Aorta (tissue), 5 donors: ENCODE measurements at regions not wholly inside any gene's neighbourhood (a gene's known extent, or its start where the extent isn't known, plus 50 kb on each side); places are given as distances from the start of the nearest gene placed in this dataset.

ENCODE experiments used
- ATAC-seq: fragments of 200-7000 bp; cut with Tn5 transposase; one replicate; pipeline ENCODE4 v1.9.1; 2022; ENCODE audit warnings: moderate library complexity; ENCODE audit not compliant: low FRiP score
- DNase-seq, 2 donors: peaks; one replicate each; pipeline ENCODE4 v3.0.0-alpha.2; 2020
- H3K27ac ChIP-seq, 2 donors: one replicate each; pipeline ENCODE4 v1.5.1; 2013; ENCODE audit warnings: low read length in 2 of 2, mild to moderate bottlenecking in 2 of 2, moderate library complexity in 2 of 2, control low read depth in 1 of 2, inconsistent platforms in 1 of 2, low read depth in 1 of 2
- H3K27me3 ChIP-seq, 2 donors: one replicate each; pipeline ENCODE4 v1.6.1; 2013; ENCODE audit warnings: control low read depth in 1 of 2, low read length in 1 of 2, mild to moderate bottlenecking in 1 of 2, moderate library complexity in 1 of 2; ENCODE audit not compliant: insufficient read depth in 2 of 2, control insufficient read depth in 1 of 2
- H3K36me3 ChIP-seq, 2 donors: one replicate each; pipeline ENCODE4 v1.6.1; 2013; ENCODE audit warnings: control low read depth in 1 of 2, low read length in 1 of 2, mild to moderate bottlenecking in 1 of 2; ENCODE audit not compliant: insufficient read depth in 2 of 2, control insufficient read depth in 1 of 2
- H3K4me1 ChIP-seq, 2 donors: one replicate each; pipeline ENCODE4 v1.6.1; 2013; ENCODE audit warnings: low read length in 2 of 2, control low read depth in 1 of 2, mild to moderate bottlenecking in 1 of 2, moderate library complexity in 1 of 2; ENCODE audit not compliant: insufficient read depth in 2 of 2, control insufficient read depth in 1 of 2
- H3K4me3 ChIP-seq, 2 donors: one replicate each; pipeline ENCODE4 v1.5.1; 2013; ENCODE audit warnings: low read length in 2 of 2, control low read depth in 1 of 2, mild to moderate bottlenecking in 1 of 2
- H3K9me3 ChIP-seq: one replicate; pipeline ENCODE4 v1.6.1; 2013; ENCODE audit warnings: mild to moderate bottlenecking, low read length; ENCODE audit not compliant: control insufficient read depth
- WGBS, 2 donors: extraction: QIAGEN DNeasy Blood & Tissue Kit; methylation state at CpG; one replicate each; pipeline ENCODE4 v1.1.7; 2013; 5-methylcytosine and 5-hydroxymethylcytosine counted together
- intact Hi-C, 2 donors: fragments of 100-400 bp; cut with DNase I; formaldehyde crosslinking; loops; one replicate each; pipeline versions ENCODE4 v1.14.2 to v1.15.0; 2022
- donor health status: healthy with polysubstance abuse.
- donor health status: Bipolar disorder and iron deficiency.
- donor health status: DM: no; HTN: no; CAD: no.
- donor health status: DM: no; HTN: no; CAD: no.
- donor health status: DM: yes; HTN: yes; CAD: no.

DNA sequence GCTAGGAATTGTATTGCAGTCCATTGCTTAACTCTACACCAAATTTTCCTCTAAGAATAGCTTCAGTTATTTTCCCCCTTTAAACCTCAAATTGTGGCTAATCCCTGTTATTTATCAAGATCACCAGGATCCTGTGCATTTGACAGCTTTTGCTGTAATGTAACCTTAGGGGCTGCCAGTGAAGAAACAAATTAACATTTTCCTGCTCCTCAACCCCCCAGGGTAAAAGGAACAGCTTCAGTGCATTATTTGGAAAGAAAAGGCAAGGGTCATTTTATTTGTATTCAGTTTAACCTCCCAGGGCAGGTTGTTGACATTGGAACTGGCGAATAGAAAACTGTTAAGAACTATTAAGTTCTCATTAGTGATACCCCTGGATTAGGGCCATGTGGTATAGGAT, 57.0 kb downstream of the PCDH20 start:
- intact Hi-C loops, result no loop called here
- H3K27ac ChIP-seq, result no peak overlapping the region
- DNase-seq, result no peak
- H3K4me3 ChIP-seq, result no peak overlapping the region
- no peaks in the 10 kb centered on the region for H3K9me3 ChIP-seq
- H3K36me3 ChIP-seq, result no peaks in the 10 kb centered on the region
- ATAC-seq, result no peak
- H3K27me3 ChIP-seq, result no peaks in the 10 kb centered on the region
- no peaks in the 10 kb centered on the region for H3K4me1 ChIP-seq
- WGBS, 2 donors, result 17 to 43% methylated on average over 1 of the region's 1 CpG

DNA sequence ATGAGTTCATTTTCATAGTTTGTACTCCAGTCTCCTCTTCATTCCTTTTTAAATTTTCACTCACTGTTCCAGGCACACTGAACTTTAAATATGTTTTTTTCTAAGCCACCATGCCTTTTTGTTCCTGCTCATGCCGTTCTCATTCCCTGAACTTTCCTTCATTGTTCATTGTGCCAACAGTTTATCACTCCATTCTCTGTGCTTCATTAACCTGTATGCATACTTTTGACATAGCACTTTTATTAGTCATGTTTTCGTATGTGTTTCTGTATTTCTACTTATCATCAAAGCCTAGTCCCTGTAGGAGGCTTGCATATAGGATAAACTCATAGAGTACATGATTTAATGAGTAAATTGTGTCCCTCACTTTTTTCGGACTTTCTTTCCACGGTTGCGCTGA, 65.3 kb downstream of the PCDH20 start:
- Histone ChIP-seq H3K4me1 (no peaks in the 10 kb centered on the region), H3K4me3 (no peak overlapping the region), H3K27ac (no peak overlapping the region), H3K9me3 (no peaks in the 10 kb centered on the region), H3K36me3 (no peaks in the 10 kb centered on the region), H3K27me3 (no peaks in the 10 kb centered on the region)
- 77 to 78% methylated on average over 5 of the region's 5 CpGs for WGBS, 2 donors
- DNase-seq (no peak), ATAC-seq (no peak)
- intact Hi-C loops, result no loop called here

DNA sequence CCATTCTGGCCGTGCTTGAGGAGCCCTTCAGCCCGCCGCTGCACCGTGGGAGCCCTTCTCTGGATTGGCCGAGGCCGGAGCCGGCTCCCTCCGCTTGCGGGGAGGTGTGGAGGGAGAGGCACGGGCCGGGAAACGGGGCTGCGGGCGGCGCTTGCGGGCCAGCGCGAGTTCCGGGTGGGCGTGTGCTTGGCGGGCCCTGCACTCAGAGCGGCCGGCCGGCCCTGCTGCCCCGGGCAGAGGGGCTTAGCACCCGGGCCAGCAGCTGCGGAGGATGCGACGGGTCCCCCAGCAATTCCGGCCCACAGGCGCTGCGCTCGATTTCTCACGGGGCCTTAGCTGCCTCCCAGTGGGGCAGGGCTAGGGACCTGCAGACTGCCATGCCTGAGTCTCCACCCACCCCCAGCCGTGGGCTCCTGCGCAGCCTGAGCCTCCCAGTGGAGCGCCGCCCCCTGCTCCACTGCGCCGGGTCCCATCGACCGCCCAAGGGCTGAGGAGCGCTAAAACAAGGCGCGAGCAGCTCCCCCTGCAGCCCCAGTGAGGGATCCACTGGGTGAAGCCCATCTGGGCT, 76.5 kb downstream of the PCDH20 start:
- Histone ChIP-seq H3K4me1 (no peaks in the 10 kb centered on the region), H3K27me3 (no peaks in the 10 kb centered on the region), H3K4me3 (no peak overlapping the region), H3K27ac (no peak overlapping the region), H3K9me3 (peaks cover 4% of the 10 kb centered on the region), H3K36me3 (no peaks in the 10 kb centered on the region)
- DNase-seq (no peak), ATAC-seq (no peak)
- intact Hi-C loops, result no loop called here
- 82 to 92% methylated on average over 44 to 45 of the region's 45 CpGs for WGBS, 2 donors

DNA sequence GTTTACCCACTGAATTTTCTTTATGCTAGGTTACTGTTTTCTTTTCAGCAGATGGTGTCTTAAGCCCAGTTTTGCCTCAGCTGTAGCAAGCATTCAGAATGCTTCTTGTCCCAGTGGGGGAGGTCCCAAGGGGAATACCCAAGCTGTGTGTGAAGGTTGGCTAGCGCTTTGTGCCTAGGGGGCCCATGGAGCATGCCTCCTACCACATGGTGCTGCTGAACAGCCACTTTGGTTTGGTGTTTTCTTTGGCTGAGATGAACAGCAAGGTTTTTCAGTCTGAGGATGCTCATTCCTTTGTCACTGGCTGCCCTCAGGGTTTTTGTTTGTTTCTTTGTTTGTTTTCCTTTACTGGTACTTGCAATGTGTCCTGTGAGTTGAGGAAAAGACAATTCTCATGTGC, 99.0 kb downstream of the PCDH20 start:
- 32 to 33% methylated on average over 1 of the region's 1 CpG for WGBS, 2 donors
- Histone ChIP-seq H3K4me3 (no peak overlapping the region), H3K9me3 (no peaks in the 10 kb centered on the region), H3K36me3 (no peaks in the 10 kb centered on the region), H3K4me1 (no peaks in the 10 kb centered on the region), H3K27ac (no peak overlapping the region), H3K27me3 (no peaks in the 10 kb centered on the region)
- intact Hi-C loops, result no loop called here
- ATAC-seq (no peak), DNase-seq (no peak)

DNA sequence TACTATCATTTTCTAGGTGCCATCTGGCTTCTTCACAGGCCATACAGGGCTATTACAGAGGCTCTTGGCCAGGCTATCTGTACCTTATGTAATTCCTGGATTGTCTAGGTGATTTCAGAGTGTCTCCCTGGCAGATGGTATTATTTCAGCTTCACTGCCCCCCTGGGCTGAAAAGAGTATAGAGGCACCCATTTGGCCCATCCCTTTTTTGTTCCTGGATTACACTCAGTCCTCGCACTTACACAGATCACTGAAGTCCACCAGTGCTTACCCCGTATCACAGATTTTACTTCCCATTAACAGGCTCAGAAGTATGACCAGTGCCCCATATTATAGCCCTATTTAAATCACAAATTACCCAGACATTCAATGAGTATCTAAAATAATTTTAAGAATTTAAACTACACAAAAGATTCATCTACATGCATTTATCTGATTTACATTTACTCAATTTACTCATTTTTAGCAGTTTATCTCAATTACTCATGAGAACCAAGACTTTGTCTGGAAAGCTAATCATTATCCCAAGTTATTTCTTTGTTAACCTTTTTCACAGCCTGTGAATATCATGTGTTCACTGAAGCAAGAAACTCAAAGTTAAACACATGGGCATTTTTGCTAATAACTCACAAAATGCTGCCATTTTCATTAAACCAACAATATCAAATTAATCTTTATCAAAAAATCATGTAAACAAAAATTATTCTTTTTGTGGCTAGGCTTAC, 121.0 kb downstream of the PCDH20 start:
- intact Hi-C loops, result no loop called here
- DNase-seq (no peak), ATAC-seq (no peak)
- H3K4me1 ChIP-seq, result no peaks in the 10 kb centered on the region
- 87 to 89% methylated on average over 2 of the region's 2 CpGs for WGBS, 2 donors
- H3K4me3 ChIP-seq, result no peak overlapping the region
- no peaks in the 10 kb centered on the region for H3K27me3 ChIP-seq
- H3K9me3 ChIP-seq, result no peaks in the 10 kb centered on the region
- H3K27ac ChIP-seq, result no peak overlapping the region
- no peaks in the 10 kb centered on the region for H3K36me3 ChIP-seq

DNA sequence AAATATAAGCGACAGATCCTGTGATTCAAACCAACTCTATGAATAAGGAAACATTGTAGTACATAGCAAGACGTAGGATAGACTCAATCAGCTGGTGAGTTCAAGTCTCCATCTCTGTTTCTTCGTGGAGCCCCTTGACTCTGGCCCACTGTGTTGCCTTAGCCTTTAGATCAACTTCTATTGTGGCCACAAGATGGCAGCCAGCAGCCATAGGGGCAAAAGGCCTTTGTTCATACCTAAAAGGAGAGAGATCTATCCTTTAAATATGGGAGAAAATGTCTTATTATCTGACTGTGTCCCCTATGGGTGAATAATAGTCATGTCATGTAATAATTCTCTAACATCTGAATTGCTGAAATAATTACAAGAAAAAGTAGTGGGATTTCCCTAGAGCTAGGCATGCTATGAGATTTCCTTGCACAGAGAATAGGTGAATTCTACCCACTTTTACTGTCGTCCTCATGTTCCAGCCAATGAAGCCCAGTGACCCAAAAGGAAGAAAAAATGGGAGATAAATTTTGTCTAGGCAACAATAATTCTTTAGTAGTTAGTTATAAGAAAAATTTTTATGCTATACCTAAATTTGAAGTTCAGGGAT, 129.4 kb downstream of the PCDH20 start:
- Histone ChIP-seq H3K9me3 (no peaks in the 10 kb centered on the region), H3K36me3 (no peaks in the 10 kb centered on the region), H3K27ac (no peak overlapping the region), H3K4me1 (no peaks in the 10 kb centered on the region), H3K27me3 (no peaks in the 10 kb centered on the region), H3K4me3 (no peak overlapping the region)
- WGBS, 2 donors, result 72 to 76% methylated on average over 4 of the region's 4 CpGs
- intact Hi-C loops, result no loop called here
- no peak for ATAC-seq
- no peak for DNase-seq

DNA sequence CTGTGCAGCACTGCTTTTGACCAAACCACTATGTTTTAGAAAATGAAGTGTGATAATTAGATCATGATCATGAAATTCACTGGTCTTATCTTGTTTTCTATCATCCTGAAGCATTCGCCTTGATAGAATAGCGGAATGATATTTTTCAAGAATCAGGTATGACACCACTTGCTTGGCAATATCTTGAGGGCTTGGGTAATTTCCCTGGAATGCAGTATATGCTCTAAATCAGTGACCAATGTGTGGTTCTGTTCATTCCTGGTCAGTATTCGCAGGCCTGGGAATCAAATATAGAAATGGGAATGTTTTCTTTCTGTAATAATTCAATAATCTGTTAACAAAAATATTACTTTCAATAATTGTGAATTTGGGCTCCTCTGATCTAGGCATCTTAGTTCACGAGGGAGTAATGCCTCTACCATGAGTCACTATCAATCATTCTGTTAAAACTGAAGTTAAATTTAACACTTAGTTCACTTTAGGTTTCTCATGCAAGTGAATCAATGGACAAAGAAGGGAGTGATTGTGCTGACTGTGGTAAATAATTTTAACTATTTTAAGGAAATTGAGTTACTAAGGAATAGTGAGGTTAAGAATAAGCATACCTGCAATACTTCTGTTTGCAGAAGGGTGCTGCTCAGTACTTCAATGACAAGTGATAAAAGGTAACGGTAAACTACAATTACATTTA, 137.9 kb downstream of the PCDH20 start:
- no peaks in the 10 kb centered on the region for H3K9me3 ChIP-seq
- WGBS, 2 donors, result 55 to 64% methylated on average over 5 of the region's 5 CpGs
- DNase-seq, result no peak
- H3K27ac ChIP-seq, result no peak overlapping the region
- intact Hi-C loops, result no loop called here
- ATAC-seq, result no peak
- no peaks in the 10 kb centered on the region for H3K27me3 ChIP-seq
- H3K4me1 ChIP-seq, result no peaks in the 10 kb centered on the region
- no peak overlapping the region for H3K4me3 ChIP-seq
- H3K36me3 ChIP-seq, result no peaks in the 10 kb centered on the region

DNA sequence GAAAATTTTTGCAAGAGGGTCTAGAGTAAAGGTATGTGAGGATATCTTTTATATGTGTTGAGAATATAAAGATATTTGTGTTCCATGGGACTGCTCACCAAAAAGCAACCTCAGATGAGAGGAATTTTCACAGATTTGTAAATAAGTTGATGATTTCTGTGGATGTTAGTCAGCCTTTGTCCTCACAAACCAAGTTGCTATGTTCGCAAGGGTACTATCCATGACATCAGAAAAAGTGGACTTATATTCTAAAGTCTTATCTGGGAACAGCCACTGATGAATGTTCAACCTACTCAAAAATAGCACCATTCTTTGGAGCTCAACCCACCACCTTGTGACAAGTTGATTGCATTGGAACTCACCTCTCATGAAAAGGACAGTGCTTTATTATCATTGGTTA, 138.6 kb downstream of the PCDH20 start:
- H3K27ac ChIP-seq, result no peak overlapping the region
- no peaks in the 10 kb centered on the region for H3K9me3 ChIP-seq
- 78 to 93% methylated on average over 1 of the region's 1 CpG for WGBS, 2 donors
- DNase-seq (no peak), ATAC-seq (no peak)
- H3K4me1 ChIP-seq, result no peaks in the 10 kb centered on the region
- no peaks in the 10 kb centered on the region for H3K27me3 ChIP-seq
- H3K4me3 ChIP-seq, result no peak overlapping the region
- intact Hi-C loops, result no loop called here
- no peaks in the 10 kb centered on the region for H3K36me3 ChIP-seq

DNA sequence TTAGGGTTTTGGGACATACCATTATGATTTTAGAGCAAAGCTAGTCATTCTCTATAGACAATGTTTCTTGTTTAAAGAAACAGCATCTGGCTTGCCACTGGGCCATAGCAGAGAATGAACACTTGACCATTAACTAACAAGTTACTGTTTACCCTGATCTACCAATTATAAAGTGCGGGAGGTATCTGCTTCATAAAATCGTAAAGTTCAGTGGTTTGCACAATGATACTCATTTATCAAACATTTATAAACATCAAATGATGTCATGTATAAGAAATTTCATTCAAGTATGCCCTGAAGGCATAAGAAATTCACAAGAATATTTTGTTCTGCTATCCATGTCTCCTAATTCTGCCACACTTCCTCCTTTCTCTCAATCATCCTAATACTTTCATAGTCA, 139.2 kb downstream of the PCDH20 start:
- intact Hi-C loops, result no loop called here
- no peaks in the 10 kb centered on the region for H3K4me1 ChIP-seq
- H3K4me3 ChIP-seq, result no peak overlapping the region
- no peak overlapping the region for H3K27ac ChIP-seq
- no peaks in the 10 kb centered on the region for H3K36me3 ChIP-seq
- DNase-seq, result no peak
- WGBS, 2 donors, result 84 to 85% methylated on average over 2 of the region's 2 CpGs
- no peaks in the 10 kb centered on the region for H3K27me3 ChIP-seq
- H3K9me3 ChIP-seq, result no peaks in the 10 kb centered on the region
- no peak for ATAC-seq
